Right atrium auricular region (tissue), 2 donors: ENCODE measurements at regions not wholly inside any gene's neighbourhood (a gene's known extent, or its start where the extent isn't known, plus 50 kb on each side); places are given as distances from the start of the nearest gene placed in this dataset.
A peak's percentile ranks its signal among the peaks of the same experiment; 100 is the strongest.

Source experiments
- DNase-seq: peaks from one replicate; pipeline ENCODE4 v3.0.0-alpha.2; 2019; ENCODE audit warnings: low spot score
- H3K27ac ChIP-seq, 2 donors: fragments of 200-600 bp; sonication (generic); 1 replicate in 1 of 2; 2 replicates in 1 of 2; pipeline ENCODE4 v1.5.1; 2016 to 2019
- H3K27me3 ChIP-seq, 2 donors: fragments of 200-600 bp; sonication (generic); one replicate each; pipeline versions ENCODE4 v1.5.1 to v1.6.0; 2017 to 2019
- H3K36me3 ChIP-seq: fragments of 200-600 bp; sonication (generic); one replicate; pipeline ENCODE4 v1.5.1; 2016
- H3K4me1 ChIP-seq, 2 donors: fragments of 200-600 bp; sonication (generic); one replicate each; pipeline versions ENCODE4 v1.5.1 to v1.6.0; 2017 to 2019
- H3K4me3 ChIP-seq, 2 donors: fragments of 200-600 bp; sonication (generic); 1 replicate in 1 of 2; 2 replicates in 1 of 2; pipeline ENCODE4 v1.5.1; 2017 to 2019; ENCODE audit warnings: mild to moderate bottlenecking in 1 of 2, moderate library complexity in 1 of 2
- H3K9me3 ChIP-seq, 2 donors: fragments of 200-600 bp; sonication (generic); one replicate each; pipeline ENCODE4 v1.5.1; 2019
- CTCF ChIP-seq, 2 donors: fragments of 200-600 bp; sonication (generic); IDR thresholded peaks; one replicate each; pipeline ENCODE4 v1.5.1; 2019; ENCODE audit warnings: antibody characterized with exemption in 2 of 2

- Histone ChIP-seq H3K4me3 (no peak overlapping the region), H3K9me3 (peaks cover 0 to 1% of the 10 kb centered on the region in 2 donors), H3K27ac (no peak overlapping the region), H3K27me3 (no peaks in the 10 kb centered on the region), H3K4me1 (no peaks in the 10 kb centered on the region), H3K36me3 (no peaks in the 10 kb centered on the region)
- no peak for DNase-seq
- TF ChIP-seq CTCF (IDR thresholded peaks at IDR 0.05), result no peak
Observed at GRCh38 chr5:147972076-147972840, 65.9 kb upstream of the C5orf46 start.

DNA sequence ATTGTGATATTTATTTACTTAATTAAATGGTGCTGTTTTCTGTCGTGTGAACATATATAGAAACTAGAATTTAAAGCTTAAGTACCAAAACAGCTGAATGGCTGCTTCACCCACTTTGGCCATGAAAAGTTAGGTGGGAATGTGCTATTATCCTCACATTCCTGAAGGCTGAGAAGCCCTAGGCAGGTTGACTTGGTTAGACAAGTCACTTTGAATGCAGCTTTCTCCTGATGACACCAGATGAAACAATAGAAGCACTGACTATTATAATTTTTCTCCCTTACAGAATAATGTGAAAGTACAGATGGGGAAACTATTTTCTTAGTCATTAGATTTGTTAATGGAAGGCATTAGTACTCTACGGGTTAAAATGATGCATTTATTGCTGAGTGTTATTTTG, 65.1 kb upstream of the C5orf46 start:
- no peaks in the 10 kb centered on the region for H3K27me3 ChIP-seq
- no peak for DNase-seq
- no peaks in the 10 kb centered on the region for H3K9me3 ChIP-seq
- no peaks in the 10 kb centered on the region for H3K36me3 ChIP-seq
- TF ChIP-seq CTCF (IDR thresholded peaks at IDR 0.05), result no peak
- H3K27ac ChIP-seq, result no peak overlapping the region
- H3K4me3 ChIP-seq, result no peak overlapping the region
- no peaks in the 10 kb centered on the region for H3K4me1 ChIP-seq

DNA sequence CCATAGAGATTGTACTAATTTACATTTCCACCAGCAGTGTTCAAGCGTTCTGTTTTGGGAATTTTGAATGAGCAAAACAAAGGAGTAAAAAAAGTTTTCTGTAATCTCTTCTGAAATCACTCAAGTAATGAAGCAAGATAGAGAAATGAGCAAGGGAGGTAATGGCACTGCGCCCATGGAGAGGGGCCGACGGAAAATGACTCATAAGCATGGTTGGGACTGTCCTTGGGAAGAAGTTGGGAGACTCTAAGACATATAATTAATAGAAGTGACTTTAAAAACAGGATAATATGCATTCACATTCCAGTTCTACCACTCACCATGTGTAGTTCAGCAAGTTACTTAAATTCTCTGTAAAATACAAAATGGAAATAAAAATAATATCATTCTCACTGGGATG, 62.5 kb upstream of the C5orf46 start:
- DNase-seq, result no peak
- Histone ChIP-seq H3K4me3 (no peak overlapping the region), H3K27me3 (no peaks in the 10 kb centered on the region), H3K27ac (no peak overlapping the region), H3K36me3 (no peaks in the 10 kb centered on the region), H3K4me1 (peaks cover 0 to 15% of the 10 kb centered on the region in 2 donors), H3K9me3 (no peaks in the 10 kb centered on the region)
- TF ChIP-seq CTCF (IDR thresholded peaks at IDR 0.05), result no peak

- Histone ChIP-seq H3K36me3 (no peaks in the 10 kb centered on the region), H3K27me3 (no peaks in the 10 kb centered on the region), H3K9me3 (no peaks in the 10 kb centered on the region), H3K4me3 (no peak overlapping the region), H3K4me1 (peaks cover 0 to 20% of the 10 kb centered on the region in 2 donors), H3K27ac (no peak overlapping the region)
- TF ChIP-seq CTCF (IDR thresholded peaks at IDR 0.05), result no peak
- no peak for DNase-seq
Observed at GRCh38 chr5:147966829-147967228, 60.5 kb upstream of the C5orf46 start.

DNA sequence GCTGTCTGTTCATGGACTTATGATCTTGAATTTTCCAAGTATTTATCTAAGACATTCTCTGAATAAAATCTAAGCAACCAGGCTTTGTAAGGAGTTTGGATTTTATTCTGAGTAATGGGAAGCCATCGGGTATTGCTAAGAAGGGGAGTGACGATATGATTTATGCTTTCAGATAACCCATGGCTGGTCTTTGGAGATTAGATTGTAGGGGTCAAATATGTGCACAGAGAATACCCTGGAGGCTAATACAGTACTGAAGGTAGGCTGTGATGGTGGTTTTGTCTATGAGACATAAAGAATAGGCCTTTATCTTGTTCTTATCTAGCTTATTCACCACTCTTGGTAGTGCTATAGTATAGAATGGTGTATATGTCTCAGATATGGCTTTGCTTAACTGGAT, 60.0 kb upstream of the C5orf46 start:
- DNase-seq, result no peak
- Histone ChIP-seq H3K27me3 (no peaks in the 10 kb centered on the region), H3K27ac (no peak overlapping the region), H3K4me3 (no peak overlapping the region), H3K4me1 (peaks cover 0 to 20% of the 10 kb centered on the region in 2 donors), H3K36me3 (no peaks in the 10 kb centered on the region), H3K9me3 (no peaks in the 10 kb centered on the region)
- TF ChIP-seq CTCF (IDR thresholded peaks at IDR 0.05), result no peak

GRCh38 chr5:147965715-147966114, 59.4 kb upstream of the C5orf46 start:
- Histone ChIP-seq H3K27ac (peak overlapping the region in 1 of 2 donors; percentile 62), H3K4me1 (peaks cover 0 to 20% of the 10 kb centered on the region in 2 donors), H3K36me3 (no peaks in the 10 kb centered on the region), H3K4me3 (no peak overlapping the region), H3K9me3 (no peaks in the 10 kb centered on the region), H3K27me3 (no peaks in the 10 kb centered on the region)
- DNase-seq, result no peak
- TF ChIP-seq CTCF (IDR thresholded peaks at IDR 0.05), result no peak
